Upper lobe of right lung (tissue), 1 donor: ENCODE measurements at regions not wholly inside any gene's neighbourhood (a gene's known extent, or its start where the extent isn't known, plus 50 kb on each side); places are given as distances from the start of the nearest gene placed in this dataset.

Experiments
- ATAC-seq: fragments of 200-7000 bp; cut with Tn5 transposase; one replicate; pipeline ENCODE4 v1.9.1; 2020; ENCODE audit warnings: mild to moderate bottlenecking, moderate library complexity
- DNase-seq: peaks from one replicate; pipeline ENCODE4 v3.0.0-alpha.2; 2020
- H3K27ac ChIP-seq: fragments of 200-600 bp; one replicate; pipeline ENCODE4 v1.8.0; 2022
- H3K27me3 ChIP-seq: fragments of 200-600 bp; one replicate; pipeline ENCODE4 v1.8.0; 2022; ENCODE audit warnings: mild to moderate bottlenecking
- H3K36me3 ChIP-seq: fragments of 200-600 bp; one replicate; pipeline ENCODE4 v1.8.0; 2022
- H3K4me1 ChIP-seq: fragments of 200-600 bp; one replicate; pipeline ENCODE4 v1.8.0; 2022
- H3K4me3 ChIP-seq: fragments of 200-600 bp; one replicate; pipeline ENCODE4 v1.8.0; 2022; ENCODE audit warnings: mild to moderate bottlenecking
- H3K9me3 ChIP-seq: fragments of 200-600 bp; one replicate; pipeline ENCODE4 v1.8.0; 2022
- CTCF ChIP-seq: fragments of 200-600 bp; IDR thresholded peaks from one replicate; pipeline ENCODE4 v1.8.0; 2022; ENCODE audit warnings: antibody characterized with exemption
- intact Hi-C: fragments of 100-400 bp; cut with DNase I; formaldehyde crosslinking; loops from one replicate; pipeline ENCODE4 v1.11.0; 2022
- donor health status: DM: no; HTN: yes; CAD: no; lungs with severe emphysema.

GRCh38 chr11:122062763-122063162, 53.3 kb downstream of the BLID start:
- H3K27ac ChIP-seq: no peak overlapping the region
- H3K4me1 ChIP-seq: no peaks in the 10 kb centered on the region
- H3K27me3 ChIP-seq: no peaks in the 10 kb centered on the region
- peaks cover 14% of the 10 kb centered on the region for H3K9me3 ChIP-seq
- TF ChIP-seq CTCF: no peak
- no peak overlapping the region for H3K4me3 ChIP-seq
- DNase-seq (no peak), ATAC-seq (no peak)
- H3K36me3 ChIP-seq: no peaks in the 10 kb centered on the region
- intact Hi-C loops: no loop called here

- no peak overlapping the region for H3K27ac ChIP-seq
- intact Hi-C loops: no loop called here
- ATAC-seq (no peak), DNase-seq (no peak)
- no peak for TF ChIP-seq CTCF
- H3K27me3 ChIP-seq: no peaks in the 10 kb centered on the region
- H3K4me1 ChIP-seq: no peaks in the 10 kb centered on the region
- no peak overlapping the region for H3K4me3 ChIP-seq
- peaks cover 14% of the 10 kb centered on the region for H3K9me3 ChIP-seq
- no peaks in the 10 kb centered on the region for H3K36me3 ChIP-seq
Observed at GRCh38 chr11:122059565-122059964, 56.5 kb downstream of the BLID start.

GRCh38 chr11:122050021-122050690, 65.9 kb downstream of the BLID start:
- Histone ChIP-seq H3K27me3 (no peaks in the 10 kb centered on the region), H3K4me3 (no peak overlapping the region), H3K4me1 (no peaks in the 10 kb centered on the region), H3K27ac (no peak overlapping the region), H3K36me3 (no peaks in the 10 kb centered on the region), H3K9me3 (no peaks in the 10 kb centered on the region)
- ATAC-seq (no peak), DNase-seq (no peak)
- no peak for TF ChIP-seq CTCF
- intact Hi-C loops: no loop called here

GRCh38 chr11:122048401-122048800, 67.6 kb downstream of the BLID start:
- intact Hi-C loops: no loop called here
- no peak overlapping the region for H3K27ac ChIP-seq
- no peak for ATAC-seq
- H3K36me3 ChIP-seq: no peaks in the 10 kb centered on the region
- no peak overlapping the region for H3K4me3 ChIP-seq
- no peaks in the 10 kb centered on the region for H3K4me1 ChIP-seq
- H3K27me3 ChIP-seq: no peaks in the 10 kb centered on the region
- H3K9me3 ChIP-seq: no peaks in the 10 kb centered on the region
- no peak for DNase-seq
- TF ChIP-seq CTCF: no peak

GRCh38 chr11:122046846-122047245, 69.2 kb downstream of the BLID start:
- Histone ChIP-seq H3K4me3 (no peak overlapping the region), H3K27ac (no peak overlapping the region), H3K9me3 (no peaks in the 10 kb centered on the region), H3K27me3 (no peaks in the 10 kb centered on the region), H3K4me1 (no peaks in the 10 kb centered on the region), H3K36me3 (no peaks in the 10 kb centered on the region)
- no peak for TF ChIP-seq CTCF
- intact Hi-C loops: no loop called here
- ATAC-seq: no peak
- no peak for DNase-seq

GRCh38 chr11:122046438-122046837, 69.6 kb downstream of the BLID start:
- ATAC-seq (no peak), DNase-seq (no peak)
- H3K27ac ChIP-seq: no peak overlapping the region
- H3K27me3 ChIP-seq: no peaks in the 10 kb centered on the region
- intact Hi-C loops: no loop called here
- no peak overlapping the region for H3K4me3 ChIP-seq
- H3K9me3 ChIP-seq: no peaks in the 10 kb centered on the region
- H3K4me1 ChIP-seq: no peaks in the 10 kb centered on the region
- no peaks in the 10 kb centered on the region for H3K36me3 ChIP-seq
- TF ChIP-seq CTCF: no peak
